ENCODE measurements at regions not wholly inside any gene's neighbourhood (a gene's known extent, or its start where the extent isn't known, plus 50 kb on each side); places are given as distances from the start of the nearest gene placed in this dataset.

DNA sequence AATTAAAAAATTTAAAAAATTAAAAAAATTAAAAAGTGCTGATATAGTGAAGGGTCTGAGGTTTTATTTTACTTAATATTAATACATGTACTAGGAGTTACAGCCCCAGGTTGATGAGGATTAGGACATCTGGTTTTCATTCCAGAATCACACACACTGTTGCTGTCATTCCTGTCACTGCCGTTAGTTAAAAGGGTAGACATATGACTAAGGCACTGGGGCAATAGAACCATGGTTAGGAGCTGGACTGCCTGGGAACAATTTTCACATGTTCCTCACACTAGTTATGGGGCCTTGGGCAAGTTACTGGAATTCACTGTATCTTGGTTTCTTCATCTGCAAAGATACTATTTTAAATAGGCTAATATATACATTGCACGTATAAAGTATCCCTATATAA is 191.8 kb upstream of the DPYD start:
- TF ChIP-seq CTCF (IDR thresholded peaks at IDR 0.05; ENCODE audit: low read depth, low read length, poor library complexity, severe bottlenecking) (no peak), EZH2phosphoT487 (IDR thresholded peaks at IDR 0.05; ENCODE audit: borderline replicate concordance, low read length) (no peak)

Data from DOHH2 (cell line).